GM12875 (cell line): ENCODE measurements at regions not wholly inside any gene's neighbourhood (a gene's known extent, or its start where the extent isn't known, plus 50 kb on each side); places are given as distances from the start of the nearest gene placed in this dataset.

ENCODE experiments used
- H3K4me3 ChIP-seq: one replicate; pipeline ENCODE4 v1.5.1; 2011; ENCODE audit warnings: low read depth, low read length, control low read depth
- CTCF ChIP-seq: IDR thresholded peaks from 2 replicates; pipeline ENCODE4 v1.5.1; 2011; ENCODE audit warnings: low read depth, mild to moderate bottlenecking, control low read depth, inconsistent platforms, low read length, moderate library complexity, borderline replicate concordance; ENCODE audit not compliant: insufficient read depth

GRCh38 chr14:85085981-85086380, 444.0 kb upstream of the FLRT2 start:
- TF ChIP-seq CTCF, result no peak
- no peak overlapping the region for H3K4me3 ChIP-seq

- TF ChIP-seq CTCF, result no peak
- no peak overlapping the region for H3K4me3 ChIP-seq
Observed at GRCh38 chr14:85087201-85087600, 442.7 kb upstream of the FLRT2 start.

- H3K4me3 ChIP-seq, result no peak overlapping the region
- no peak for TF ChIP-seq CTCF
Observed at GRCh38 chr14:85088192-85088591, 441.8 kb upstream of the FLRT2 start.

GRCh38 chr14:85090681-85091080, 439.3 kb upstream of the FLRT2 start:
- no peak for TF ChIP-seq CTCF
- H3K4me3 ChIP-seq, result no peak overlapping the region

GRCh38 chr14:85093631-85094330, 436.2 kb upstream of the FLRT2 start:
- no peak overlapping the region for H3K4me3 ChIP-seq
- TF ChIP-seq CTCF, result no peak

- TF ChIP-seq CTCF, result no peak
- H3K4me3 ChIP-seq, result no peak overlapping the region
Observed at GRCh38 chr14:85102591-85102990, 427.4 kb upstream of the FLRT2 start.

- no peak for TF ChIP-seq CTCF
- no peak overlapping the region for H3K4me3 ChIP-seq
Observed at GRCh38 chr14:85106506-85106905, 423.4 kb upstream of the FLRT2 start.
